Body of pancreas (tissue), 4 donors: ENCODE measurements at regions not wholly inside any gene's neighbourhood (a gene's known extent, or its start where the extent isn't known, plus 50 kb on each side); places are given as distances from the start of the nearest gene placed in this dataset. TPM values are rescaled to one million over a fixed set of nuclear protein-coding genes. Genes with fewer than 3 reads are reported as not detected.

Source experiments
- ATAC-seq: fragments of 150-250 bp; one replicate; pipeline ENCODE4 v1.9.1; 2016
- DNase-seq, 4 donors: peaks; one replicate each; pipeline ENCODE4 v3.0.0-alpha.2; 2019
- H3K27ac ChIP-seq, 4 donors: fragments of 200-600 bp; sonication (generic); 1 replicate in 3 of 4; 2 replicates in 1 of 4; pipeline versions ENCODE4 v1.5.1 to v1.6.1; 2016 to 2019; ENCODE audit warnings: mild to moderate bottlenecking in 1 of 4, mixed read lengths in 1 of 4, moderate library complexity in 1 of 4
- H3K27me3 ChIP-seq, 2 donors: fragments of 200-600 bp; sonication (generic); one replicate each; pipeline ENCODE4 v1.6.0; 2016; ENCODE audit warnings: mild to moderate bottlenecking in 1 of 2
- H3K36me3 ChIP-seq, 2 donors: fragments of 200-600 bp; sonication (generic); replicated peaks in 1 of 2; 2 replicates each; pipeline ENCODE4 v1.5.1; 2016; ENCODE audit warnings: low read depth in 2 of 2; ENCODE audit not compliant: insufficient read depth in 1 of 2
- H3K4me1 ChIP-seq: fragments of 200-600 bp; sonication (generic); one replicate; pipeline ENCODE4 v1.6.0; 2016
- H3K4me3 ChIP-seq, 2 donors: fragments of 200-600 bp; sonication (generic); 1 replicate in 1 of 2; 2 replicates in 1 of 2; pipeline ENCODE4 v1.5.1; 2016 to 2019
- H3K9me3 ChIP-seq, 3 donors: fragments of 200-600 bp; sonication (generic); 1 replicate in 2 of 3; 2 replicates in 1 of 3; pipeline ENCODE4 v1.5.1; 2016
- POLR2A ChIP-seq, 3 donors: fragments of 450-650 bp; IDR thresholded peaks; one replicate each; pipeline ENCODE4 v1.6.1; 2016; ENCODE audit warnings: antibody characterized with exemption in 3 of 3, mild to moderate bottlenecking in 2 of 3
- WGBS, 2 donors: methylation state at CpG; one replicate each; pipeline ENCODE4 v1.1.5; 2017; 5-methylcytosine and 5-hydroxymethylcytosine counted together
- intact Hi-C: fragments of 100-400 bp; cut with DNase I; formaldehyde crosslinking; loops from one replicate; pipeline ENCODE4 v1.15.1; 2023
- small RNA-seq: library from RNA; depleted of rRNA; stranded (forward); fragments of <200 nt; gene quantifications from one replicate; pipeline ENCODE3, GENCODE V24; 2016
- TF ChIP-seq, protein P1 (sequence below), 7 experiments: fragments of 450-650 bp in 4 of 7; fragments of 200-600 bp in 3 of 7; sonication (generic) in 3 of 7; IDR thresholded peaks; one replicate each; pipeline ENCODE4 v1.5.1; 2016 to 2019; ENCODE audit warnings: antibody characterized with exemption in 7 of 7

- no peak for ATAC-seq
- no peak for DNase-seq
- H3K27me3 ChIP-seq = peaks cover 0 to 5% of the 10 kb centered on the region in 2 donors
Measured at GRCh38 chr14:99118046-99118721, 153.8 kb downstream of the BCL11B start.

DNA sequence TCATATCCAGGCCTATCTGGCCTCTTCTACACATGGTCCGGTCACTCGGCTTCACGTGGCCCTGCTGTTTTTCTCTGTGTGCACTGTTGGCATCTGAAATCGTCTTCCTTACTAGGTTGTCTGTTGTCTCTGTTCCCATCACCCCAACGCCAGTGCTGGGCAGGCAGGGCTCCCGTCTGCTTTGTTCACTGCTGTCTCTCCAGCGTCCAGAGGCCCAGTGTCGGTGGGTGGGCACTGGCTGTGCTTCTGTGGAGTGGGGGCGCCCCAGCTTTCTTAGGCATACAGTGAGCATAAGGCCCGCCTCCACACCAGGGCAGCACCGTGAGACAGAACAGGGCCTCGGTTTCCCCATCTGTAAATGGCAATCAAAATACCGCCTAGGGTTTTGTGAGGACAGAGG, 153.1 kb downstream of the BCL11B start:
- Histone ChIP-seq H3K27ac (no peak overlapping the region), H3K27me3 (peaks cover 0 to 5% of the 10 kb centered on the region in 2 donors), H3K9me3 (no peaks in the 10 kb centered on the region), H3K36me3 (no peaks in the 10 kb centered on the region), H3K4me1 (no peaks in the 10 kb centered on the region), H3K4me3 (no peak overlapping the region)
- TF ChIP-seq POLR2A (IDR thresholded peaks at IDR 0.05) = no peak
- TF ChIP-seq, protein P1, sequence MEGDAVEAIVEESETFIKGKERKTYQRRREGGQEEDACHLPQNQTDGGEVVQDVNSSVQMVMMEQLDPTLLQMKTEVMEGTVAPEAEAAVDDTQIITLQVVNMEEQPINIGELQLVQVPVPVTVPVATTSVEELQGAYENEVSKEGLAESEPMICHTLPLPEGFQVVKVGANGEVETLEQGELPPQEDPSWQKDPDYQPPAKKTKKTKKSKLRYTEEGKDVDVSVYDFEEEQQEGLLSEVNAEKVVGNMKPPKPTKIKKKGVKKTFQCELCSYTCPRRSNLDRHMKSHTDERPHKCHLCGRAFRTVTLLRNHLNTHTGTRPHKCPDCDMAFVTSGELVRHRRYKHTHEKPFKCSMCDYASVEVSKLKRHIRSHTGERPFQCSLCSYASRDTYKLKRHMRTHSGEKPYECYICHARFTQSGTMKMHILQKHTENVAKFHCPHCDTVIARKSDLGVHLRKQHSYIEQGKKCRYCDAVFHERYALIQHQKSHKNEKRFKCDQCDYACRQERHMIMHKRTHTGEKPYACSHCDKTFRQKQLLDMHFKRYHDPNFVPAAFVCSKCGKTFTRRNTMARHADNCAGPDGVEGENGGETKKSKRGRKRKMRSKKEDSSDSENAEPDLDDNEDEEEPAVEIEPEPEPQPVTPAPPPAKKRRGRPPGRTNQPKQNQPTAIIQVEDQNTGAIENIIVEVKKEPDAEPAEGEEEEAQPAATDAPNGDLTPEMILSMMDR (IDR thresholded peaks at IDR 0.05) = no peak
- ATAC-seq = no peak
- intact Hi-C loops = no loop called here
- no peak for DNase-seq
- 41 to 52% methylated on average over 9 to 13 of the region's 13 CpGs for WGBS, 2 donors

More at GRCh38 chr14:99118046-99118721, 153.8 kb downstream of the BCL11B start:
- WGBS, 2 donors = 16 to 20% methylated on average over 45 to 53 of the region's 53 CpGs
- H3K9me3 ChIP-seq = no peaks in the 10 kb centered on the region
- no peak overlapping the region for H3K4me3 ChIP-seq
- H3K4me1 ChIP-seq = no peaks in the 10 kb centered on the region
- intact Hi-C loops = no loop called here
- H3K36me3 ChIP-seq = no peaks in the 10 kb centered on the region
- TF ChIP-seq, protein P1 (IDR thresholded peaks at IDR 0.05) = no peak
- no peak for TF ChIP-seq POLR2A (IDR thresholded peaks at IDR 0.05)
- no peak overlapping the region for H3K27ac ChIP-seq

Small RNA genes in the stretch of these regions (small RNA-seq; reads per million reads assigned to genes)
- gene AL162151.2 (not detected), gene RN7SL714P (not detected)
